Loucy (cell line): ENCODE measurements at regions not wholly inside any gene's neighbourhood (a gene's known extent, or its start where the extent isn't known, plus 50 kb on each side); places are given as distances from the start of the nearest gene placed in this dataset.

ENCODE experiments used
- H2AFZ ChIP-seq: fragments of 200-600 bp; sonication (generic); 2 replicates; pipeline ENCODE4 v1.6.0; 2016; ENCODE audit warnings: antibody characterized with exemption, mild to moderate bottlenecking, low read length, moderate library complexity
- H3F3A ChIP-seq: fragments of 200-600 bp; 2 replicates; pipeline ENCODE4 v1.6.0; 2016; ENCODE audit warnings: antibody characterized with exemption, low read depth, mild to moderate bottlenecking
- H3K27me3 ChIP-seq: fragments of 200-600 bp; sonication (generic); 2 replicates; pipeline ENCODE4 v1.6.1; 2014; ENCODE audit warnings: low read length, mild to moderate bottlenecking; ENCODE audit not compliant: insufficient read depth, poor library complexity, severe bottlenecking
- H3K36me3 ChIP-seq: fragments of 200-600 bp; sonication (generic); 2 replicates; pipeline ENCODE4 v1.6.1; 2016; ENCODE audit warnings: low read length; ENCODE audit not compliant: insufficient read depth
- H3K4me1 ChIP-seq: fragments of 200-600 bp; sonication (generic); 2 replicates; pipeline ENCODE4 v1.5.1; 2014; ENCODE audit warnings: low read length, mild to moderate bottlenecking; ENCODE audit not compliant: insufficient read depth, poor library complexity, severe bottlenecking
- H3K4me2 ChIP-seq: fragments of 200-600 bp; sonication (generic); 2 replicates; pipeline ENCODE4 v1.6.0; 2014; ENCODE audit warnings: antibody characterized with exemption, low read length, low read depth, mild to moderate bottlenecking; ENCODE audit not compliant: poor library complexity, severe bottlenecking
- H3K4me3 ChIP-seq: fragments of 200-600 bp; sonication (generic); 2 replicates; pipeline ENCODE4 v1.5.1; 2014; ENCODE audit warnings: low read length, mild to moderate bottlenecking, mixed read lengths; ENCODE audit not compliant: poor library complexity, severe bottlenecking
- H3K79me2 ChIP-seq: fragments of 200-600 bp; sonication (generic); 2 replicates; pipeline ENCODE4 v1.6.1; 2014; ENCODE audit warnings: low read length; ENCODE audit not compliant: insufficient read depth
- H3K9ac ChIP-seq: fragments of 200-600 bp; sonication (generic); 2 replicates; pipeline ENCODE4 v1.6.0; 2014; ENCODE audit warnings: mild to moderate bottlenecking, low read depth, low read length, moderate library complexity; ENCODE audit not compliant: poor library complexity, severe bottlenecking
- H3K9me2 ChIP-seq: fragments of 200-600 bp; sonication (generic); replicated peaks from 2 replicates; pipeline ENCODE4 v1.6.1; 2016; ENCODE audit warnings: low read depth, low read length, mixed read lengths
- H3K9me3 ChIP-seq: fragments of 200-600 bp; sonication (generic); 2 replicates; pipeline ENCODE4 v1.6.1; 2014; ENCODE audit warnings: mild to moderate bottlenecking, antibody characterized with exemption, low read length, low read depth; ENCODE audit not compliant: insufficient read depth
- H4K20me1 ChIP-seq: fragments of 200-600 bp; sonication (generic); 2 replicates; pipeline ENCODE4 v1.6.0; 2014; ENCODE audit warnings: antibody characterized with exemption, low read length, mild to moderate bottlenecking; ENCODE audit not compliant: insufficient read depth, poor library complexity, severe bottlenecking
- EZH2phosphoT487 ChIP-seq: fragments of 200-600 bp; IDR thresholded peaks from 2 replicates; pipeline ENCODE4 v1.6.1; 2018; ENCODE audit warnings: antibody characterized with exemption, mild to moderate bottlenecking, moderate library complexity, borderline replicate concordance
- TF ChIP-seq, protein P1 (sequence below): fragments of 200-600 bp; sonication (generic); conservative IDR thresholded peaks from 2 replicates; pipeline ENCODE4 v1.5.1; 2014; ENCODE audit warnings: mild to moderate bottlenecking, antibody characterized with exemption, low read length

DNA sequence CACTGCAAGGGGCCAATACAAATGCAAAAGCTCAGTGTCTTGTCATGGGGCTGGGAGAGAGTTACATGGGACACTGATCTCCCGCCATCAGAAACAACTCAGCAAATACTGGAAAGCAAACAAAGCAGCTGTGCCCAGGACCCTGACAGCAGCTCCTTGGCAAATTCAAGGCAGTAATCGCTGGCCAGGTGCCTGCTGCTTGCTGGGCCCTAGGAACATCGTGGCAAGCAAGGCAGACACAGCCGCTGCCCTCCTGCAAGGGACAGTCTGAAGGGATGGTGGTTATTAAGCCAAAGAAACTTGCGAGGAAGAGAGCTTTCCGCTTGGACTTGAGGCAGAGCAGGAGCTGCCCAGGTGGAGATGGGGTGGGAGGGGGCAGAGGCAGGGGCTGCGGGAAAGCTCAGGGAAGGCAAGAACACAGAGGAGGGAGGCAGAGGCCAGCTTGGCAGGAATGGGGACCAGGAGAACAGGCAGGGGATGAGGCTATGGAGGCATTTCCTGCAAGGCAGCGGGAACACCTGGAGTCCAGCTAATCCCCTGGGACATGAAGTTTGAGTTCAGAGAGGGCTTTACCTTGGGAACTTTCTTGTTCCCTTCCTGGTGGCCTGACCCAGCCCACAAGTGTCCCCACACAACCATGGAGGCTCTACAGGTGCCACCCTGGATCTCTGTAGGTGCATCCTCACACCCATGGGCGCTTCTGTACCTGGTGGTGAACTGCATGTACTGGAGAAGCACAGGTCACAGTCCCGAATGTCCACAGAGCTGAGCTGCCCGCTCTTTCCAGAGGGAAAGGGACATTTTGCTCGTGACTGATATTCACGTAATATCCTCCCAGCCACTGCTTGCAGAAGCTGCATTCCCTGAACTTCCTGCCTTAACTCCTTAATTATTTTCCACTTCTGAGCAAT, 78.7 kb upstream of the ATP2B2 start:
- H3K4me3 ChIP-seq: no peak overlapping the region
- no peaks in the 10 kb centered on the region for H3K79me2 ChIP-seq
- H3K9me3 ChIP-seq: no peaks in the 10 kb centered on the region
- H3K4me1 ChIP-seq: no peaks in the 10 kb centered on the region
- no peak overlapping the region for H2AFZ ChIP-seq
- no peak overlapping the region for H3K4me2 ChIP-seq
- TF ChIP-seq, protein P1, sequence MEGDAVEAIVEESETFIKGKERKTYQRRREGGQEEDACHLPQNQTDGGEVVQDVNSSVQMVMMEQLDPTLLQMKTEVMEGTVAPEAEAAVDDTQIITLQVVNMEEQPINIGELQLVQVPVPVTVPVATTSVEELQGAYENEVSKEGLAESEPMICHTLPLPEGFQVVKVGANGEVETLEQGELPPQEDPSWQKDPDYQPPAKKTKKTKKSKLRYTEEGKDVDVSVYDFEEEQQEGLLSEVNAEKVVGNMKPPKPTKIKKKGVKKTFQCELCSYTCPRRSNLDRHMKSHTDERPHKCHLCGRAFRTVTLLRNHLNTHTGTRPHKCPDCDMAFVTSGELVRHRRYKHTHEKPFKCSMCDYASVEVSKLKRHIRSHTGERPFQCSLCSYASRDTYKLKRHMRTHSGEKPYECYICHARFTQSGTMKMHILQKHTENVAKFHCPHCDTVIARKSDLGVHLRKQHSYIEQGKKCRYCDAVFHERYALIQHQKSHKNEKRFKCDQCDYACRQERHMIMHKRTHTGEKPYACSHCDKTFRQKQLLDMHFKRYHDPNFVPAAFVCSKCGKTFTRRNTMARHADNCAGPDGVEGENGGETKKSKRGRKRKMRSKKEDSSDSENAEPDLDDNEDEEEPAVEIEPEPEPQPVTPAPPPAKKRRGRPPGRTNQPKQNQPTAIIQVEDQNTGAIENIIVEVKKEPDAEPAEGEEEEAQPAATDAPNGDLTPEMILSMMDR: no peak
- TF ChIP-seq EZH2phosphoT487: no peak
- H3F3A ChIP-seq: no peaks in the 10 kb centered on the region
- H3K27me3 ChIP-seq: no peaks in the 10 kb centered on the region
- no peaks in the 10 kb centered on the region for H4K20me1 ChIP-seq
- no peaks in the 10 kb centered on the region for H3K9me2 ChIP-seq
- no peaks in the 10 kb centered on the region for H3K36me3 ChIP-seq
- H3K9ac ChIP-seq: no peak overlapping the region

DNA sequence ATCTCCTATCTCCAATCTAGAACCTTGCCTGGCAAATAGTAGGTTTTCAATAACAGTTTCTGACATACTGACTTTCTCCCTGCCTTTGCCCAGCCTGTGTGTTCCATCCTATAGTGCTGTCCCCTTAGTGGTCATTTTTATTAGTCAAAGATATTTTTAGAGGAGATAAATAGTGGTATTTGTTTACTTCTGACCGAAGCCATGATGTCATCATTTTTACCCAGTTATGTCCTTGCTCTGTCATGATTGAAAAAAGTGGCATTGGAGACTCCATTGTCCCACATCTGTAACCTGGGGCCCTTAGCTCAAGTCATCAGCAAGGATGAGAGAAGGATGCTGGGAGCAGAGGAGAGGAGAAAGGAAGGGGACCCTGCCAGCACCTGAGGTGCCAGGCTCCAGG, 80.6 kb upstream of the ATP2B2 start:
- Histone ChIP-seq H4K20me1 (no peaks in the 10 kb centered on the region), H3K79me2 (no peaks in the 10 kb centered on the region), H3F3A (no peaks in the 10 kb centered on the region), H3K4me1 (no peaks in the 10 kb centered on the region), H3K27me3 (no peaks in the 10 kb centered on the region), H3K36me3 (no peaks in the 10 kb centered on the region), H3K9me2 (no peaks in the 10 kb centered on the region), H3K4me2 (no peak overlapping the region), H3K9me3 (no peaks in the 10 kb centered on the region), H3K4me3 (no peak overlapping the region), H3K9ac (no peak overlapping the region), H2AFZ (no peak overlapping the region)
- no peak for TF ChIP-seq EZH2phosphoT487
- TF ChIP-seq, protein P1: no peak

DNA sequence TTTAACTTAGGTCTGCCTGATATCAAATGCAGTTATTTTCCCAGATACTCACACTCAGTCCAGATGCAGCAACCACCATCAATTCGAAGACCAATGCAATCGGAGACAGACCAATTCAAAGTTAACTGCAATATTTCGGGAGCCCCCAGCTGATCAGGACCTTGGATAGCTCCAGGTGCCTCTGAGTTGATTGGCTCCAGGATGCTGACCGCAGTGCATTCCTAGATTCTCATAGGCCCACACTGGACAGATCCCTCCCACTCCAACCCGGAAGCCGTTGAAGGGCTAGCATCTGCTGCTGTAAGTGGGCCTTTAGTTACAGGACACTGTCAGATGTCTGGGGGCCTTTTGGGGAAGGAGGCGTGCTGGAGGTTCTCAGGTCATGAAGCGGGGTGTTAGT, 89.5 kb upstream of the ATP2B2 start:
- H3K79me2 ChIP-seq: no peaks in the 10 kb centered on the region
- no peak overlapping the region for H2AFZ ChIP-seq
- no peak overlapping the region for H3K9ac ChIP-seq
- no peaks in the 10 kb centered on the region for H3K36me3 ChIP-seq
- TF ChIP-seq, protein P1: no peak
- TF ChIP-seq EZH2phosphoT487: no peak
- no peaks in the 10 kb centered on the region for H4K20me1 ChIP-seq
- no peak overlapping the region for H3K4me3 ChIP-seq
- no peaks in the 10 kb centered on the region for H3K9me2 ChIP-seq
- H3K4me1 ChIP-seq: no peaks in the 10 kb centered on the region
- H3K27me3 ChIP-seq: no peaks in the 10 kb centered on the region
- H3K9me3 ChIP-seq: no peaks in the 10 kb centered on the region
- H3K4me2 ChIP-seq: no peak overlapping the region
- H3F3A ChIP-seq: no peaks in the 10 kb centered on the region
